HL-60 (cell line): ENCODE measurements at regions not wholly inside any gene's neighbourhood (a gene's known extent, or its start where the extent isn't known, plus 50 kb on each side); places are given as distances from the start of the nearest gene placed in this dataset.

Experiments
- DNase-seq, 2 experiments: peaks; one replicate each; pipeline ENCODE4 v3.0.0-alpha.2; 2010 to 2020; ENCODE audit warnings: low read depth in 1 of 2, low spot score in 1 of 2
- H3K27ac ChIP-seq: fragments of 250-450 bp; sonication (Bioruptor Pico); replicated peaks from 2 replicates; pipeline ENCODE4 v1.5.1; 2020; ENCODE audit warnings: mild to moderate bottlenecking, moderate library complexity
- H3K27me3 ChIP-seq: fragments of 250-450 bp; sonication (Bioruptor Pico); 2 replicates; pipeline ENCODE4 v1.5.1; 2021; ENCODE audit warnings: mild to moderate bottlenecking, moderate library complexity; ENCODE audit not compliant: insufficient read depth, poor library complexity, severe bottlenecking
- H3K4me3 ChIP-seq: replicated peaks from 2 replicates; pipeline ENCODE4 v1.5.1; 2011; ENCODE audit warnings: mild to moderate bottlenecking, control low read depth, low read length; ENCODE audit not compliant: insufficient read depth
- CTCF ChIP-seq: IDR thresholded peaks from one replicate; pipeline ENCODE4 v1.5.1; 2011; ENCODE audit warnings: low read length, control low read depth, inconsistent platforms; ENCODE audit not compliant: insufficient read depth
- GABPA ChIP-seq: IDR thresholded peaks from 2 replicates; pipeline ENCODE4 v1.6.1; 2012; ENCODE audit warnings: low read depth
- POLR2AphosphoS5 ChIP-seq: IDR thresholded peaks from 2 replicates; pipeline ENCODE4 v1.6.1; 2012; ENCODE audit warnings: low read depth
- REST ChIP-seq: IDR thresholded peaks from 2 replicates; pipeline ENCODE4 v1.6.1; 2012; ENCODE audit warnings: low read depth; ENCODE audit not compliant: insufficient replicate concordance
- SPI1 ChIP-seq: IDR thresholded peaks from 2 replicates; pipeline ENCODE4 v1.6.1; 2012; ENCODE audit warnings: low read depth, mild to moderate bottlenecking, borderline replicate concordance

DNA sequence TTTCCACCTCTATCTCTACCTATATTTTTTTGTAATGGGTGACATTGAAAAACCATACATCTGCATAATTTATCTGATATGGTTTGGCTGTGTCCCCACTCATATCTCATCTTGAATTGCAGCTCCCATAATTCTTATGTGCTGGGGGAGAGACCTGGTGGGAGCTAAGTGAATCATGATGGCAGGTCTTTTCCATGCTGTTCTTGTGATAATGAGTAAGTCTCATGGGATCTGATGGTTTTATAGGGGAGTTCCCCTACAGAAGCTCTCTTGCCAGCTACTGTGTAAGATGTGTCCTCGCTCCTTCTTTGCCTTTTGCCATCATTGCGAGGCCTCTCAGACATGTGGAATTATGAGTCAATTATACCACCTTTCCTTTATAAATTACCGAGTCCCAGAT, 551.0 kb upstream of the ANO5 start:
- TF ChIP-seq POLR2AphosphoS5 (no peak), REST (no peak), CTCF (no peak), GABPA (no peak), SPI1 (no peak)
- no peak overlapping the region for H3K4me3 ChIP-seq
- DNase-seq, result no peak
- H3K27ac ChIP-seq, result no peak overlapping the region
- H3K27me3 ChIP-seq, result no peaks in the 10 kb centered on the region

DNA sequence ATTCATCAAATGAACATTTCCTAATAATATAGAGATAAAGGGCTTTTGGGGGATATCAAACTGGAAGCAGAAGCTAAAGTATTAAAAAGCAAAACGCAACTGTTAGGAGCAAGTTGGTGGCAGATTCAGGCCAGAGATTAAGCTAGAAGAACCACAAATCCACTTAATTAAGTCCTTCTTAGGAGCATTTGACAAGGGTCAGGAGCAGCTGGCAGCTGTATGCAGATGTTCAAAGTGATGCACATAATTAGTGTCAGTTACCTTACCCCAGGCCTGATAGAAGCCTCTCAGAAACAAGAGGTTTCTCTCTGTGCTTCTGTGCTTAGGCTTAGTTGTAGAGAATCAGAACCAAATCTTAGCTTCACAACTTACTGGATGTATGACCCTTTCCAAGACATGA, 546.5 kb upstream of the ANO5 start:
- Histone ChIP-seq H3K27ac (no peak overlapping the region), H3K4me3 (no peak overlapping the region), H3K27me3 (no peaks in the 10 kb centered on the region)
- DNase-seq, result no peak
- TF ChIP-seq CTCF (no peak), POLR2AphosphoS5 (no peak), REST (no peak), SPI1 (no peak), GABPA (no peak)

GRCh38 chr11:21650961-21651360, 541.9 kb upstream of the ANO5 start:
- no peak for TF ChIP-seq CTCF
- no peak for TF ChIP-seq GABPA
- Histone ChIP-seq H3K27ac (no peak overlapping the region), H3K4me3 (no peak overlapping the region), H3K27me3 (no peaks in the 10 kb centered on the region)
- DNase-seq, result no peak

- H3K4me3 ChIP-seq, result no peak overlapping the region
- no peak overlapping the region for H3K27ac ChIP-seq
- DNase-seq, result no peak
- no peaks in the 10 kb centered on the region for H3K27me3 ChIP-seq
- TF ChIP-seq REST (no peak), SPI1 (no peak), GABPA (no peak), POLR2AphosphoS5 (no peak), CTCF (no peak)
These were observed 538.9 kb upstream of the ANO5 start for GRCh38 chr11:21653951-21654421.
